ENCODE measurements at regions not wholly inside any gene's neighbourhood (a gene's known extent, or its start where the extent isn't known, plus 50 kb on each side); places are given as distances from the start of the nearest gene placed in this dataset.

- intact Hi-C loops (cut with micrococcal nuclease; ENCODE audit: unreplicated experiment), result no loop called here
- Histone ChIP-seq H3K4me2 (ENCODE audit: low read length) (no peak overlapping the region), H3K79me2 (ENCODE audit: insufficient read depth, low read depth, low read length) (no peaks in the 10 kb centered on the region), H3K36me3 (ENCODE audit: insufficient read depth, low read length) (no peaks in the 10 kb centered on the region), H4K20me1 (ENCODE audit: insufficient read depth, low read length) (no peaks in the 10 kb centered on the region), H3K4me3 (ENCODE audit: low read depth, low read length, poor library complexity, severe bottlenecking) (no peak overlapping the region), H3K4me1 (ENCODE audit: insufficient read depth, low read length, poor library complexity, severe bottlenecking) (peaks cover 18% of the 10 kb centered on the region), H2AFZ (ENCODE audit: low read length) (no peak overlapping the region), H3K9me3 (ENCODE audit: low read length) (no peaks in the 10 kb centered on the region), H3K9me2 (ENCODE audit: insufficient read depth, low read length) (no peaks in the 10 kb centered on the region), H3K27ac (ENCODE audit: low read depth, low read length, poor library complexity, severe bottlenecking) (no peak overlapping the region)
- CTCF ChIA-PET (ENCODE audit: unreplicated experiment), result no interaction called here
- no peak for TF ChIP-seq EZH2phosphoT487 (IDR thresholded peaks at IDR 0.05; ENCODE audit: borderline replicate concordance, low read depth, low read length)
- TF ChIP-seq, protein P1, sequence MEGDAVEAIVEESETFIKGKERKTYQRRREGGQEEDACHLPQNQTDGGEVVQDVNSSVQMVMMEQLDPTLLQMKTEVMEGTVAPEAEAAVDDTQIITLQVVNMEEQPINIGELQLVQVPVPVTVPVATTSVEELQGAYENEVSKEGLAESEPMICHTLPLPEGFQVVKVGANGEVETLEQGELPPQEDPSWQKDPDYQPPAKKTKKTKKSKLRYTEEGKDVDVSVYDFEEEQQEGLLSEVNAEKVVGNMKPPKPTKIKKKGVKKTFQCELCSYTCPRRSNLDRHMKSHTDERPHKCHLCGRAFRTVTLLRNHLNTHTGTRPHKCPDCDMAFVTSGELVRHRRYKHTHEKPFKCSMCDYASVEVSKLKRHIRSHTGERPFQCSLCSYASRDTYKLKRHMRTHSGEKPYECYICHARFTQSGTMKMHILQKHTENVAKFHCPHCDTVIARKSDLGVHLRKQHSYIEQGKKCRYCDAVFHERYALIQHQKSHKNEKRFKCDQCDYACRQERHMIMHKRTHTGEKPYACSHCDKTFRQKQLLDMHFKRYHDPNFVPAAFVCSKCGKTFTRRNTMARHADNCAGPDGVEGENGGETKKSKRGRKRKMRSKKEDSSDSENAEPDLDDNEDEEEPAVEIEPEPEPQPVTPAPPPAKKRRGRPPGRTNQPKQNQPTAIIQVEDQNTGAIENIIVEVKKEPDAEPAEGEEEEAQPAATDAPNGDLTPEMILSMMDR (conservative IDR thresholded peaks at IDR 0.05; ENCODE audit: low read length), result no peak
- DNase-seq (ENCODE audit: low spot score), result no peak
- BruUV-seq (replicated peaks), result no TSS peak
- POLR2A ChIA-PET, result interaction anchor here (0.7 kb wide), 1 partner anchor 23 kb away, joined by 4 read pairs; no protein-coding TSS in a partner anchor
Measured at GRCh38 chr6:154930451-154930851, 64.7 kb upstream of the TIAM2 start.

DNA sequence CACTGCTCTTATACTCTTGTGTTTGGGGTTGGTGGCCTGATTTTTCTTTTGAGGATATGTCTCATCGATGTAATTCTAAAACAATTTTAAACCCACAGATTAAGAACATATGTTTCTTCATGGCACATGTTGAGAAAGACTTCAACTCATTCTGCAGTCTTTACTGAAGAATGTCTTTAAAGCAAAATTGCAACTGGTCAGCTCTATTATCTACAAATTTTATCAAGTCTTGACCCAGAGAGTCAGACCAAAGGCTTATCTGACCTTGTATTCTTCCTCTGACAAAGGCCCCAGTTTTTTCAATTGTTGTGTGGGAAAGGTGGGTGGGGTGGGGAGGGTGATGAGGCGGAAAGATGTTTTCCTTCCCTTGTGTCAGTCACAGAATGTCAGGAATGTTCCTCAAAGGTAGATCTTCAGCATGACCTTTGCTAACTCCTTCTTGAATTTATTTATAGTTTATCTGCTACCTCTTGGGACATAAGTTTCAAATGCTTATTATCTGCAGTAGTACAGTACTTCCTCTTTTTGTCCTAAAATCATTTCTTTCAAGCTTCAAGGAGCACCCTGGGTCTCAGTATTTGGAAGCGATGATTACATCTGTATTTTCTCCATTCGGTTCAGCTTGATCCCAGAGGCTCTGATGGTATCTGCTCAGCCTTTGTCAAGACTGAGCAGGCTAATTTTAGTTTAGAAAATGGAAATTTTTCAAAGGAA, 63.2 kb upstream of the TIAM2 start:
- Histone ChIP-seq H3K4me3 (ENCODE audit: low read depth, low read length, poor library complexity, severe bottlenecking) (no peak overlapping the region), H3K27ac (ENCODE audit: low read depth, low read length, poor library complexity, severe bottlenecking) (no peak overlapping the region), H3K4me1 (ENCODE audit: insufficient read depth, low read length, poor library complexity, severe bottlenecking) (peaks cover 18% of the 10 kb centered on the region), H3K4me2 (ENCODE audit: low read length) (peak overlapping the region; percentile 17), H3K36me3 (ENCODE audit: insufficient read depth, low read length) (no peaks in the 10 kb centered on the region), H2AFZ (ENCODE audit: low read length) (no peak overlapping the region), H4K20me1 (ENCODE audit: insufficient read depth, low read length) (no peaks in the 10 kb centered on the region), H3K9me2 (ENCODE audit: insufficient read depth, low read length) (no peaks in the 10 kb centered on the region), H3K9me3 (ENCODE audit: low read length) (no peaks in the 10 kb centered on the region), H3K79me2 (ENCODE audit: insufficient read depth, low read depth, low read length) (no peaks in the 10 kb centered on the region)
- POLR2A ChIA-PET, result interaction anchor here (0.6 to 1.1 kb wide), 3 partner anchors 9 to 266 kb away, joined by 3 to 9 read pairs (median 5); no protein-coding TSS in a partner anchor
- no peak for TF ChIP-seq EZH2phosphoT487 (IDR thresholded peaks at IDR 0.05; ENCODE audit: borderline replicate concordance, low read depth, low read length)
- TF ChIP-seq, protein P1 (conservative IDR thresholded peaks at IDR 0.05; ENCODE audit: low read length), result no peak
- CTCF ChIA-PET (ENCODE audit: unreplicated experiment), result interaction anchor here (1.0 kb wide), 1 partner anchor 256 kb away, joined by 4 read pairs; no protein-coding TSS in a partner anchor
- no TSS peak for BruUV-seq (replicated peaks)
- DNase-seq (ENCODE audit: low spot score), result peak; percentile 31
- intact Hi-C loops (cut with micrococcal nuclease; ENCODE audit: unreplicated experiment), result no loop called here

GRCh38 chr6:154932515-154933027, 62.5 kb upstream of the TIAM2 start:
- intact Hi-C loops (cut with micrococcal nuclease; ENCODE audit: unreplicated experiment), result no loop called here
- peak overlapping the region; percentile 17 for H3K4me2 ChIP-seq (ENCODE audit: low read length)
- no peak overlapping the region for H2AFZ ChIP-seq (ENCODE audit: low read length)
- BruUV-seq (replicated peaks), result no TSS peak
- CTCF ChIA-PET (ENCODE audit: unreplicated experiment), result no interaction called here
- H3K9me3 ChIP-seq (ENCODE audit: low read length), result no peaks in the 10 kb centered on the region
- no peaks in the 10 kb centered on the region for H3K79me2 ChIP-seq (ENCODE audit: insufficient read depth, low read depth, low read length)
- no peaks in the 10 kb centered on the region for H4K20me1 ChIP-seq (ENCODE audit: insufficient read depth, low read length)
- no peaks in the 10 kb centered on the region for H3K9me2 ChIP-seq (ENCODE audit: insufficient read depth, low read length)
- DNase-seq (ENCODE audit: low spot score), result no peak
- H3K4me3 ChIP-seq (ENCODE audit: low read depth, low read length, poor library complexity, severe bottlenecking), result no peak overlapping the region
- POLR2A ChIA-PET, result interaction anchor here (0.6 to 1.1 kb wide), 3 partner anchors 9 to 266 kb away, joined by 3 to 9 read pairs (median 5); no protein-coding TSS in a partner anchor
- no peak overlapping the region for H3K27ac ChIP-seq (ENCODE audit: low read depth, low read length, poor library complexity, severe bottlenecking)
- no peaks in the 10 kb centered on the region for H3K36me3 ChIP-seq (ENCODE audit: insufficient read depth, low read length)
- H3K4me1 ChIP-seq (ENCODE audit: insufficient read depth, low read length, poor library complexity, severe bottlenecking), result peaks cover 18% of the 10 kb centered on the region
- TF ChIP-seq, protein P1 (conservative IDR thresholded peaks at IDR 0.05; ENCODE audit: low read length), result no peak
- TF ChIP-seq EZH2phosphoT487 (IDR thresholded peaks at IDR 0.05; ENCODE audit: borderline replicate concordance, low read depth, low read length), result no peak

All from OCI-LY7 (cell line).